Neural progenitor cell (in vitro differentiated cells): ENCODE measurements at regions not wholly inside any gene's neighbourhood (a gene's known extent, or its start where the extent isn't known, plus 50 kb on each side); places are given as distances from the start of the nearest gene placed in this dataset.
A peak's percentile ranks its signal among the peaks of the same experiment; 100 is the strongest.

Source experiments
- DNase-seq: peaks from one replicate; pipeline ENCODE4 v3.0.0-alpha.2; 2016; ENCODE audit warnings: low spot score
- H2AFZ ChIP-seq: fragments of 200-600 bp; sonication (generic); replicated peaks from 2 replicates; pipeline ENCODE4 v1.6.1; 2016; ENCODE audit warnings: antibody characterized with exemption
- H3F3A ChIP-seq: fragments of 200-600 bp; sonication (generic); 2 replicates; pipeline ENCODE4 v1.6.1; 2016; ENCODE audit warnings: antibody characterized with exemption, low read depth
- H3K27ac ChIP-seq: fragments of 200-600 bp; sonication (generic); 2 replicates; pipeline ENCODE4 v1.5.1; 2016; ENCODE audit warnings: mild to moderate bottlenecking
- H3K27me3 ChIP-seq: fragments of 200-600 bp; sonication (generic); 2 replicates; pipeline ENCODE4 v1.6.1; 2016; ENCODE audit warnings: mild to moderate bottlenecking, moderate library complexity
- H3K36me3 ChIP-seq: fragments of 200-600 bp; sonication (generic); 2 replicates; pipeline ENCODE4 v1.5.1; 2016
- H3K4me1 ChIP-seq: fragments of 200-600 bp; sonication (generic); 2 replicates; pipeline ENCODE4 v1.6.1; 2016; ENCODE audit warnings: mixed run types
- H3K4me2 ChIP-seq: fragments of 200-600 bp; sonication (generic); 2 replicates; pipeline ENCODE4 v1.6.1; 2016
- H3K4me3 ChIP-seq: fragments of 200-600 bp; sonication (generic); 2 replicates; pipeline ENCODE4 v1.5.1; 2016
- H3K79me2 ChIP-seq: fragments of 200-600 bp; sonication (generic); 2 replicates; pipeline ENCODE4 v1.6.1; 2016; ENCODE audit warnings: low read depth
- H3K9ac ChIP-seq: fragments of 200-600 bp; sonication (generic); 2 replicates; pipeline ENCODE4 v1.6.1; 2016
- H3K9me3 ChIP-seq: fragments of 200-600 bp; sonication (generic); 2 replicates; pipeline ENCODE4 v1.5.1; 2016; ENCODE audit warnings: low read depth
- H4K20me1 ChIP-seq: fragments of 200-600 bp; sonication (generic); 2 replicates; pipeline ENCODE4 v1.6.1; 2016; ENCODE audit warnings: low read depth
- H3K27ac Mint-ChIP-seq: 3 replicates; pipeline ENCODE4 v1.8.0; 2021; ENCODE audit warnings: mixed read lengths
- H3K27me3 Mint-ChIP-seq: 2 replicates; pipeline ENCODE4 v1.8.0; 2022; ENCODE audit warnings: low read depth, mild to moderate bottlenecking, inconsistent platforms, moderate library complexity, mixed read lengths; ENCODE audit not compliant: insufficient read depth
- H3K36me3 Mint-ChIP-seq: 3 replicates; pipeline ENCODE4 v1.8.0; 2021; ENCODE audit warnings: mixed read lengths
- H3K4me1 Mint-ChIP-seq: 3 replicates; pipeline ENCODE4 v1.8.0; 2021; ENCODE audit warnings: mixed read lengths
- H3K4me3 Mint-ChIP-seq: 3 replicates; pipeline ENCODE4 v1.8.0; 2021; ENCODE audit warnings: mild to moderate bottlenecking, moderate library complexity, mixed read lengths
- H3K9me3 Mint-ChIP-seq: 3 replicates; pipeline ENCODE4 v1.8.0; 2020; ENCODE audit warnings: mixed read lengths
- EZH2 ChIP-seq: fragments of 200-600 bp; sonication (generic); IDR thresholded peaks from 2 replicates; pipeline ENCODE4 v1.6.1; 2017; ENCODE audit warnings: antibody characterized with exemption, mild to moderate bottlenecking, moderate library complexity
- EZH2phosphoT487 ChIP-seq: fragments of 200-600 bp; sonication (generic); IDR thresholded peaks from 2 replicates; pipeline ENCODE4 v1.6.1; 2017; ENCODE audit warnings: antibody characterized with exemption
- TF ChIP-seq, protein P1 (sequence below): fragments of 200-600 bp; sonication (generic); IDR thresholded peaks from 2 replicates; pipeline ENCODE4 v1.5.1; 2017; ENCODE audit warnings: antibody characterized with exemption, mild to moderate bottlenecking

DNA sequence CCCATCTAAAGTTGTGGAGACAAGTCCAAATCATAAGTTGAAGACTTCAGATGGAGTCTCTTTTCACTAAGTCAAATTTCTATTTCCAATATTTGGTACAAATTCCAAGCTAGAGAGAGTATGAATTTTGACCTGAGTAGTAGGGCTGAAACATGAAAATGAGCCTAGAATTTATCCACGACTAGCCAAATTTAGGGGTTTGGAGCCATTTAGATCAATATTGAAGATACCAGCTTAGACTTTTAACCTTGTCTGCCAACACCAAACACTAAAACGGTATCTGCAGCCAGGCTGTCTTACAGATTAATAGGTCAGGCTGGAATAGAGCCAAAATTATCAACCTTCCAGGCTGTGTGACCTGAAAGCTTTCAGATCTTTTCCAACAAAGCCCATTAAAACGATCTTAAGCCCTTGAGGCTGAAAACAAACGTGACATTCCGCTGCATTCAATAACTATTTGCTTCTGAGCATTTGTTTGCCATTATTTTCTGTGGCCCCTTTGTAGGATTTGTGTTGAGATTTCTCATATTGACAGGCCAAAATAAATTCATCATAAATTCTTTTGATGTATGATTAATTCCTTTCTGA is 268.7 kb upstream of the DKK2 start:
- Histone ChIP-seq H4K20me1 (no peaks in the 10 kb centered on the region), H3K27me3 (no peaks in the 10 kb centered on the region), H3K4me1 (no peaks in the 10 kb centered on the region), H3K9ac (no peak overlapping the region), H3K4me2 (no peak overlapping the region), H3K9me3 (no peaks in the 10 kb centered on the region), H2AFZ (no peak overlapping the region), H3F3A (peaks cover 7% of the 10 kb centered on the region), H3K4me3 (no peak overlapping the region), H3K79me2 (no peaks in the 10 kb centered on the region), H3K36me3 (no peaks in the 10 kb centered on the region), H3K27ac (no peak overlapping the region)
- peaks cover under 1% of the 10 kb centered on the region for H3K4me1 Mint-ChIP-seq
- DNase-seq, result peak; percentile 11
- no peak overlapping the region for H3K27ac Mint-ChIP-seq
- H3K9me3 Mint-ChIP-seq, result no peaks in the 10 kb centered on the region
- TF ChIP-seq EZH2phosphoT487, result no peak
- no peak for TF ChIP-seq EZH2
- TF ChIP-seq, protein P1, sequence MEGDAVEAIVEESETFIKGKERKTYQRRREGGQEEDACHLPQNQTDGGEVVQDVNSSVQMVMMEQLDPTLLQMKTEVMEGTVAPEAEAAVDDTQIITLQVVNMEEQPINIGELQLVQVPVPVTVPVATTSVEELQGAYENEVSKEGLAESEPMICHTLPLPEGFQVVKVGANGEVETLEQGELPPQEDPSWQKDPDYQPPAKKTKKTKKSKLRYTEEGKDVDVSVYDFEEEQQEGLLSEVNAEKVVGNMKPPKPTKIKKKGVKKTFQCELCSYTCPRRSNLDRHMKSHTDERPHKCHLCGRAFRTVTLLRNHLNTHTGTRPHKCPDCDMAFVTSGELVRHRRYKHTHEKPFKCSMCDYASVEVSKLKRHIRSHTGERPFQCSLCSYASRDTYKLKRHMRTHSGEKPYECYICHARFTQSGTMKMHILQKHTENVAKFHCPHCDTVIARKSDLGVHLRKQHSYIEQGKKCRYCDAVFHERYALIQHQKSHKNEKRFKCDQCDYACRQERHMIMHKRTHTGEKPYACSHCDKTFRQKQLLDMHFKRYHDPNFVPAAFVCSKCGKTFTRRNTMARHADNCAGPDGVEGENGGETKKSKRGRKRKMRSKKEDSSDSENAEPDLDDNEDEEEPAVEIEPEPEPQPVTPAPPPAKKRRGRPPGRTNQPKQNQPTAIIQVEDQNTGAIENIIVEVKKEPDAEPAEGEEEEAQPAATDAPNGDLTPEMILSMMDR, result no peak
- no peaks in the 10 kb centered on the region for H3K36me3 Mint-ChIP-seq
- no peak overlapping the region for H3K4me3 Mint-ChIP-seq
- H3K27me3 Mint-ChIP-seq, result no peaks in the 10 kb centered on the region

DNA sequence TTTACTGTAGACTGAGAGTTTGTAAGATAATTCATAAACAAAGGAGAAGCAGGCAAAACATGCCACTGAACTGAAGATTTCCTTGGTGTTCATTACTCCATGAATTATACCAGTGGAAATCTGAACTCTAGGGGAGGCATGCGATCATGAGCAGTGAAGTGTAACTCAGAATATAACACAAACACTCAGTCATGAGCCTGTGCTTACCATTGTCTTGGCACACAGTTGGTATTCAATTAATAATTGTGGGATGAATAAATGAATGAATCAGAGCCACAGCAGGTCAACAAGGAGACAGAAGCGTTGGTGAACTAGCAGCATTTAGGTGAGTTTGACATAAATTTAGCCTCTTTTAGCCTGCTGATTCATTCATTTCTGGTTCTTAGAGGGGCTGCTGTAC is 263.5 kb upstream of the DKK2 start:
- H3K9ac ChIP-seq, result no peak overlapping the region
- no peaks in the 10 kb centered on the region for H3K27me3 Mint-ChIP-seq
- H3K27me3 ChIP-seq, result no peaks in the 10 kb centered on the region
- no peaks in the 10 kb centered on the region for H3K36me3 Mint-ChIP-seq
- no peak for TF ChIP-seq EZH2phosphoT487
- no peak for TF ChIP-seq EZH2
- TF ChIP-seq, protein P1, result no peak
- no peaks in the 10 kb centered on the region for H4K20me1 ChIP-seq
- H3K4me3 Mint-ChIP-seq, result no peak overlapping the region
- no peaks in the 10 kb centered on the region for H3K9me3 ChIP-seq
- no peak overlapping the region for H3K4me3 ChIP-seq
- no peak overlapping the region for H2AFZ ChIP-seq
- peaks cover 8% of the 10 kb centered on the region for H3K9me3 Mint-ChIP-seq
- H3F3A ChIP-seq, result no peaks in the 10 kb centered on the region
- no peaks in the 10 kb centered on the region for H3K79me2 ChIP-seq
- H3K27ac Mint-ChIP-seq, result no peak overlapping the region
- no peak overlapping the region for H3K27ac ChIP-seq
- no peak for DNase-seq
- no peaks in the 10 kb centered on the region for H3K4me1 ChIP-seq
- H3K4me1 Mint-ChIP-seq, result peaks cover 8% of the 10 kb centered on the region
- H3K4me2 ChIP-seq, result no peak overlapping the region
- H3K36me3 ChIP-seq, result no peaks in the 10 kb centered on the region

DNA sequence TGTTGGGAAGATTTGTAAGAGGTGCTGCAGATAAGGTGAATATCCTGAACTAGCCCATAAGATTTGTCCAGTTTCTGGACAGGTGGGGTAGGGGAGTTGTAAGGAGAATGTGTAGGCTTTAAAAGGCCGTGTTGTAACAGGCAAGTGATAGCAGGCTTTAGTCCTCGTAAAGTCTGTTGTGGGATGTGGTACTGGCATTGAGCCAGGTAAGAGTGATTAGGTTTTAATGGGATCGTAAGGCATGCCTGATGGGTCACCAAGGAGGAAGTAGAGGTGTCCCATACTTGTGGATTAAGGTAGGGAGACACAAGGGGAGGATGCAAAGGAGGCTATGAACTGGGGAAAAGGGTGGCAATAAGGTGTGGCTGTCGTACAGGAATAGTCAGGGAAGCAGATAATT is 256.9 kb upstream of the DKK2 start:
- Mint-ChIP-seq H3K4me1 (peaks cover under 1% of the 10 kb centered on the region), H3K27me3 (no peaks in the 10 kb centered on the region), H3K36me3 (no peaks in the 10 kb centered on the region), H3K4me3 (no peak overlapping the region), H3K27ac (no peak overlapping the region), H3K9me3 (peaks cover 16% of the 10 kb centered on the region)
- Histone ChIP-seq H3K4me1 (no peaks in the 10 kb centered on the region), H3K36me3 (no peaks in the 10 kb centered on the region), H4K20me1 (no peaks in the 10 kb centered on the region), H2AFZ (no peak overlapping the region), H3K27me3 (no peaks in the 10 kb centered on the region), H3F3A (no peaks in the 10 kb centered on the region), H3K9ac (no peak overlapping the region), H3K4me2 (no peak overlapping the region), H3K4me3 (no peak overlapping the region), H3K79me2 (no peaks in the 10 kb centered on the region), H3K27ac (no peak overlapping the region), H3K9me3 (no peaks in the 10 kb centered on the region)
- TF ChIP-seq, protein P1, result no peak
- TF ChIP-seq EZH2 (no peak), EZH2phosphoT487 (no peak)
- no peak for DNase-seq
